Subcutaneous abdominal adipose tissue (tissue), 5 donors: ENCODE measurements at regions not wholly inside any gene's neighbourhood (a gene's known extent, or its start where the extent isn't known, plus 50 kb on each side); places are given as distances from the start of the nearest gene placed in this dataset.

Experiments
- H3K27ac ChIP-seq: one replicate; pipeline ENCODE4 v1.7.0; 2013; ENCODE audit warnings: low read depth, mild to moderate bottlenecking, inconsistent platforms, low read length, moderate library complexity
- H3K27me3 ChIP-seq, 5 donors: one replicate each; pipeline ENCODE4 v1.7.0; 2013; ENCODE audit warnings: low read length in 5 of 5, inconsistent platforms in 1 of 5; ENCODE audit not compliant: control insufficient read depth in 5 of 5, insufficient read depth in 4 of 5
- H3K36me3 ChIP-seq, 5 donors: one replicate each; pipeline ENCODE4 v1.7.0; 2013; ENCODE audit warnings: low read length in 5 of 5; ENCODE audit not compliant: control insufficient read depth in 5 of 5, insufficient read depth in 5 of 5
- H3K4me1 ChIP-seq, 5 donors: one replicate each; pipeline ENCODE4 v1.7.0; 2013; ENCODE audit warnings: low read length in 5 of 5, mild to moderate bottlenecking in 3 of 5, moderate library complexity in 1 of 5; ENCODE audit not compliant: control insufficient read depth in 5 of 5, insufficient read depth in 5 of 5
- H3K4me3 ChIP-seq, 5 donors: one replicate each; pipeline ENCODE4 v1.7.0; 2013; ENCODE audit warnings: low read length in 5 of 5, low read depth in 1 of 5
- H3K9ac ChIP-seq, 5 donors: one replicate each; pipeline ENCODE4 v1.7.0; 2013; ENCODE audit warnings: low read length in 5 of 5, mild to moderate bottlenecking in 4 of 5, moderate library complexity in 3 of 5
- H3K9me3 ChIP-seq, 5 donors: one replicate each; pipeline ENCODE4 v1.7.0; 2013; ENCODE audit warnings: low read length in 5 of 5; ENCODE audit not compliant: control insufficient read depth in 5 of 5
- donor health status: healthy.
- donor health status: healthy.
- donor health status: healthy.
- donor health status: healthy.
- donor health status: healthy.

- H3K9ac ChIP-seq: no peak overlapping the region
- no peaks in the 10 kb centered on the region for H3K36me3 ChIP-seq
- H3K9me3 ChIP-seq: no peaks in the 10 kb centered on the region
- no peak overlapping the region for H3K27ac ChIP-seq
- no peak overlapping the region for H3K4me3 ChIP-seq
- H3K27me3 ChIP-seq: no peaks in the 10 kb centered on the region
- peaks cover 0 to 51% (median 38%) of the 10 kb centered on the region in 5 donors for H3K4me1 ChIP-seq
Measured at GRCh38 chr12:24555730-24556129, 393.2 kb downstream of the BCAT1 start.

- no peak overlapping the region for H3K4me3 ChIP-seq
- no peak overlapping the region for H3K9ac ChIP-seq
Measured at GRCh38 chr12:24554612-24555295, 394.1 kb downstream of the BCAT1 start.

GRCh38 chr12:24553259-24553658 is 395.6 kb downstream of the BCAT1 start:
- H3K36me3 ChIP-seq: no peaks in the 10 kb centered on the region
- H3K9me3 ChIP-seq: no peaks in the 10 kb centered on the region
- H3K4me3 ChIP-seq: no peak overlapping the region
- no peaks in the 10 kb centered on the region for H3K27me3 ChIP-seq
- no peak overlapping the region for H3K9ac ChIP-seq
- H3K4me1 ChIP-seq: peaks cover 0 to 47% (median 33%) of the 10 kb centered on the region in 5 donors
- no peak overlapping the region for H3K27ac ChIP-seq

More at GRCh38 chr12:24554612-24555295, 394.1 kb downstream of the BCAT1 start:
- H3K36me3 ChIP-seq: no peaks in the 10 kb centered on the region
- H3K27me3 ChIP-seq: no peaks in the 10 kb centered on the region
- H3K4me1 ChIP-seq: peaks cover 0 to 52% (median 35%) of the 10 kb centered on the region in 5 donors
- no peaks in the 10 kb centered on the region for H3K9me3 ChIP-seq
- peak overlapping the region; percentile 20 for H3K27ac ChIP-seq

- no peaks in the 10 kb centered on the region for H3K9me3 ChIP-seq
- peak overlapping the region; percentile 34 for H3K27ac ChIP-seq
- H3K4me3 ChIP-seq: peak overlapping the region in 2 of 5 donors; percentile 30 to 51
- H3K4me1 ChIP-seq: peaks cover 0 to 43% (median 33%) of the 10 kb centered on the region in 5 donors
- no peaks in the 10 kb centered on the region for H3K36me3 ChIP-seq
- no peaks in the 10 kb centered on the region for H3K27me3 ChIP-seq
- H3K9ac ChIP-seq: peak overlapping the region in 2 of 5 donors; percentile 12 to 42
Measured at GRCh38 chr12:24551163-24551786, 397.6 kb downstream of the BCAT1 start.

GRCh38 chr12:24550609-24551008 is 398.3 kb downstream of the BCAT1 start:
- H3K4me3 ChIP-seq: peak overlapping the region in 1 of 5 donors; percentile 30
- H3K4me1 ChIP-seq: peaks cover 0 to 38% (median 28%) of the 10 kb centered on the region in 5 donors
- H3K9ac ChIP-seq: peak overlapping the region in 2 of 5 donors; percentile 12 to 42
- no peaks in the 10 kb centered on the region for H3K27me3 ChIP-seq
- H3K27ac ChIP-seq: peak overlapping the region; percentile 64
- H3K9me3 ChIP-seq: no peaks in the 10 kb centered on the region
- no peaks in the 10 kb centered on the region for H3K36me3 ChIP-seq

GRCh38 chr12:24546661-24547060 is 402.2 kb downstream of the BCAT1 start:
- peaks cover 0 to 31% (median 19%) of the 10 kb centered on the region in 5 donors for H3K4me1 ChIP-seq
- H3K9ac ChIP-seq: no peak overlapping the region
- H3K4me3 ChIP-seq: no peak overlapping the region
- H3K9me3 ChIP-seq: no peaks in the 10 kb centered on the region
- no peaks in the 10 kb centered on the region for H3K27me3 ChIP-seq
- H3K36me3 ChIP-seq: no peaks in the 10 kb centered on the region
- H3K27ac ChIP-seq: no peak overlapping the region

GRCh38 chr12:24546084-24546483 is 402.8 kb downstream of the BCAT1 start:
- no peak overlapping the region for H3K27ac ChIP-seq
- no peak overlapping the region for H3K9ac ChIP-seq
- no peaks in the 10 kb centered on the region for H3K36me3 ChIP-seq
- H3K27me3 ChIP-seq: no peaks in the 10 kb centered on the region
- H3K4me1 ChIP-seq: peaks cover 0 to 31% (median 18%) of the 10 kb centered on the region in 5 donors
- no peaks in the 10 kb centered on the region for H3K9me3 ChIP-seq
- no peak overlapping the region for H3K4me3 ChIP-seq

- Histone ChIP-seq H3K4me1 (peaks cover 0 to 18% (median 8%) of the 10 kb centered on the region in 5 donors), H3K9ac (no peak overlapping the region), H3K9me3 (no peaks in the 10 kb centered on the region), H3K27me3 (no peaks in the 10 kb centered on the region), H3K27ac (no peak overlapping the region), H3K36me3 (no peaks in the 10 kb centered on the region), H3K4me3 (no peak overlapping the region)
Measured at GRCh38 chr12:24544368-24544767, 404.5 kb downstream of the BCAT1 start.

GRCh38 chr12:24541193-24541871 is 407.6 kb downstream of the BCAT1 start:
- no peaks in the 10 kb centered on the region for H3K9me3 ChIP-seq
- peaks cover 3 to 35% (median 32%) of the 10 kb centered on the region in 5 donors for H3K4me1 ChIP-seq
- no peaks in the 10 kb centered on the region for H3K27me3 ChIP-seq
- no peaks in the 10 kb centered on the region for H3K36me3 ChIP-seq
- H3K27ac ChIP-seq: no peak overlapping the region
- no peak overlapping the region for H3K4me3 ChIP-seq
- no peak overlapping the region for H3K9ac ChIP-seq

GRCh38 chr12:24539646-24540045 is 409.3 kb downstream of the BCAT1 start:
- H3K4me1 ChIP-seq: peaks cover 5 to 51% (median 49%) of the 10 kb centered on the region in 5 donors
- H3K9ac ChIP-seq: no peak overlapping the region
- no peaks in the 10 kb centered on the region for H3K36me3 ChIP-seq
- H3K27me3 ChIP-seq: no peaks in the 10 kb centered on the region
- H3K9me3 ChIP-seq: no peaks in the 10 kb centered on the region
- H3K4me3 ChIP-seq: no peak overlapping the region
- H3K27ac ChIP-seq: no peak overlapping the region
